HCT116 (cell line): ENCODE measurements at regions not wholly inside any gene's neighbourhood (a gene's known extent, or its start where the extent isn't known, plus 50 kb on each side); places are given as distances from the start of the nearest gene placed in this dataset.

Experiments used
- CBX3 ChIP-seq: IDR thresholded peaks from 2 replicates; pipeline ENCODE4 v1.6.1; 2012; ENCODE audit warnings: low read depth
- EZH2phosphoT487 ChIP-seq: fragments of 200-600 bp; IDR thresholded peaks from 2 replicates; pipeline ENCODE4 v1.6.1; 2018; ENCODE audit warnings: antibody characterized with exemption, borderline replicate concordance
- POLR2A ChIP-seq: IDR thresholded peaks from 2 replicates; pipeline ENCODE4 v1.7.0; 2011; ENCODE audit warnings: borderline replicate concordance; ENCODE audit not compliant: insufficient read depth, insufficient read length; ENCODE audit errors: extremely low read depth
- RAD21 ChIP-seq: IDR thresholded peaks from 2 replicates; pipeline ENCODE4 v1.6.1; 2012; ENCODE audit warnings: low read depth, mild to moderate bottlenecking
- SIN3A ChIP-seq: IDR thresholded peaks from 2 replicates; pipeline ENCODE4 v1.6.1; 2012; ENCODE audit warnings: low read depth
- ZNF274 ChIP-seq: fragments of 200-500 bp; sonication (Bioruptor generic); IDR thresholded peaks from 2 replicates; pipeline ENCODE4 v1.6.1; 2014; ENCODE audit warnings: mild to moderate bottlenecking, low read depth, low read length, inconsistent platforms
- TF ChIP-seq, protein P1 (sequence below): IDR thresholded peaks from 2 replicates; pipeline ENCODE4 v1.6.1; 2011; ENCODE audit warnings: mild to moderate bottlenecking, low read length, moderate library complexity; ENCODE audit not compliant: insufficient replicate concordance; ENCODE audit errors: extremely low read depth
- TF ChIP-seq, protein P2 (sequence below): IDR thresholded peaks from 2 replicates; pipeline ENCODE4 v1.6.1; 2012
- TF ChIP-seq, protein P3 (sequence below), 3 experiments: fragments of 200-600 bp in 1 of 3; sonication (generic) in 1 of 3; IDR thresholded peaks in 2 of 3; conservative IDR thresholded peaks in 1 of 3; 2 replicates each; pipeline ENCODE4 v1.5.1; 2012 to 2017; ENCODE audit warnings: low read depth in 2 of 3, low read length in 2 of 3, antibody characterized with exemption in 1 of 3, borderline replicate concordance in 1 of 3, control low read depth in 1 of 3, mild to moderate bottlenecking in 1 of 3, mixed read lengths in 1 of 3, mixed run types in 1 of 3, moderate library complexity in 1 of 3; ENCODE audit not compliant: insufficient read depth in 1 of 3

DNA sequence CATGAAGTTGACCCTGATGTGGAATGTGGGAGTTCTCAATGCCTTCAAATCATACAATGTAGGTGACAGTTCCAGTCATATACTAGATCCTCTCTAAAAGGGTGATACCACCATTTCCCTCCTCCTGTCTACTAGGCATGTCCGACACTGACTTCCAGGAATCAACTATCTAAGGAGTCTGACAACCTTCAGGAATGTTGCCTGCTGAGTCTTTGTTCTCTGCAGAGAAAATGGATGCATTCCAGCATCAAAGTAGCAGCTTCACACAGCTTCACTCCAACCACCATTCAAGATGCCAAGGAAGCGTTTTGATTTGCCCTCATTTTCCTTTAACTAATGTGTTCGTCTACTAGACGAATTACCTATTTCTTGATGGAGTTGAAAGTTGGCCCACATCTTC lies 530.2 kb downstream of the EBF1 start:
- TF ChIP-seq, protein P1, sequence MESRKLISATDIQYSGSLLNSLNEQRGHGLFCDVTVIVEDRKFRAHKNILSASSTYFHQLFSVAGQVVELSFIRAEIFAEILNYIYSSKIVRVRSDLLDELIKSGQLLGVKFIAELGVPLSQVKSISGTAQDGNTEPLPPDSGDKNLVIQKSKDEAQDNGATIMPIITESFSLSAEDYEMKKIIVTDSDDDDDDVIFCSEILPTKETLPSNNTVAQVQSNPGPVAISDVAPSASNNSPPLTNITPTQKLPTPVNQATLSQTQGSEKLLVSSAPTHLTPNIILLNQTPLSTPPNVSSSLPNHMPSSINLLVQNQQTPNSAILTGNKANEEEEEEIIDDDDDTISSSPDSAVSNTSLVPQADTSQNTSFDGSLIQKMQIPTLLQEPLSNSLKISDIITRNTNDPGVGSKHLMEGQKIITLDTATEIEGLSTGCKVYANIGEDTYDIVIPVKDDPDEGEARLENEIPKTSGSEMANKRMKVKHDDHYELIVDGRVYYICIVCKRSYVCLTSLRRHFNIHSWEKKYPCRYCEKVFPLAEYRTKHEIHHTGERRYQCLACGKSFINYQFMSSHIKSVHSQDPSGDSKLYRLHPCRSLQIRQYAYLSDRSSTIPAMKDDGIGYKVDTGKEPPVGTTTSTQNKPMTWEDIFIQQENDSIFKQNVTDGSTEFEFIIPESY, result no peak
- TF ChIP-seq, protein P2, sequence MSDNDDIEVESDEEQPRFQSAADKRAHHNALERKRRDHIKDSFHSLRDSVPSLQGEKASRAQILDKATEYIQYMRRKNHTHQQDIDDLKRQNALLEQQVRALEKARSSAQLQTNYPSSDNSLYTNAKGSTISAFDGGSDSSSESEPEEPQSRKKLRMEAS, result no peak
- TF ChIP-seq, protein P3, sequence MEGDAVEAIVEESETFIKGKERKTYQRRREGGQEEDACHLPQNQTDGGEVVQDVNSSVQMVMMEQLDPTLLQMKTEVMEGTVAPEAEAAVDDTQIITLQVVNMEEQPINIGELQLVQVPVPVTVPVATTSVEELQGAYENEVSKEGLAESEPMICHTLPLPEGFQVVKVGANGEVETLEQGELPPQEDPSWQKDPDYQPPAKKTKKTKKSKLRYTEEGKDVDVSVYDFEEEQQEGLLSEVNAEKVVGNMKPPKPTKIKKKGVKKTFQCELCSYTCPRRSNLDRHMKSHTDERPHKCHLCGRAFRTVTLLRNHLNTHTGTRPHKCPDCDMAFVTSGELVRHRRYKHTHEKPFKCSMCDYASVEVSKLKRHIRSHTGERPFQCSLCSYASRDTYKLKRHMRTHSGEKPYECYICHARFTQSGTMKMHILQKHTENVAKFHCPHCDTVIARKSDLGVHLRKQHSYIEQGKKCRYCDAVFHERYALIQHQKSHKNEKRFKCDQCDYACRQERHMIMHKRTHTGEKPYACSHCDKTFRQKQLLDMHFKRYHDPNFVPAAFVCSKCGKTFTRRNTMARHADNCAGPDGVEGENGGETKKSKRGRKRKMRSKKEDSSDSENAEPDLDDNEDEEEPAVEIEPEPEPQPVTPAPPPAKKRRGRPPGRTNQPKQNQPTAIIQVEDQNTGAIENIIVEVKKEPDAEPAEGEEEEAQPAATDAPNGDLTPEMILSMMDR (IDR thresholded peaks at IDR 0.05 in 2 of 3, conservative IDR thresholded peaks at IDR 0.05 in 1 of 3; ENCODE audit: borderline replicate concordance in 1 of 3, insufficient read depth in 1 of 3, low read depth in 2 of 3, low read length in 2 of 3), result no peak
- no peak for TF ChIP-seq CBX3
- no peak for TF ChIP-seq RAD21
- TF ChIP-seq ZNF274, result no peak
- no peak for TF ChIP-seq POLR2A
- TF ChIP-seq SIN3A, result no peak
- no peak for TF ChIP-seq EZH2phosphoT487
